Activated CD4-positive, alpha-beta T cell treated with anti-CD3 and anti-CD28 coated beads for 36 hours (primary cell): ENCODE measurements at regions not wholly inside any gene's neighbourhood (a gene's known extent, or its start where the extent isn't known, plus 50 kb on each side); places are given as distances from the start of the nearest gene placed in this dataset.
A peak's percentile ranks its signal among the peaks of the same experiment; 100 is the strongest.

Experiments used
- ATAC-seq: fragments of 200-7000 bp; cut with Tn5 transposase; one replicate; pipeline ENCODE4 v1.10.0; 2021; ENCODE audit warnings: mild to moderate bottlenecking, moderate library complexity
- CTCF ChIA-PET: fragments of 350-600 bp; sonication (Branson Sonifier 250); formaldehyde crosslinking; loops from one replicate; lab custom pipeline; 2021; ENCODE audit warnings: antibody characterized with exemption; lab: Charles Lee
- POLR2A ChIA-PET: fragments of 350-600 bp; sonication (Branson Sonifier 250); formaldehyde crosslinking; loops from one replicate; lab custom pipeline; 2021; ENCODE audit warnings: antibody characterized with exemption, inconsistent platforms; lab: Charles Lee
- DNase-seq: peaks from one replicate; pipeline ENCODE4 v3.0.0-alpha.2; 2020
- H3K27ac Mint-ChIP-seq: one replicate; pipeline ENCODE4 v1.8.0; 2021; ENCODE audit warnings: mixed read lengths
- H3K27me3 Mint-ChIP-seq: one replicate; pipeline ENCODE4 v1.8.0; 2021; ENCODE audit warnings: mixed read lengths
- H3K36me3 Mint-ChIP-seq: one replicate; pipeline ENCODE4 v1.8.0; 2021; ENCODE audit warnings: low read depth, mixed read lengths
- H3K4me1 Mint-ChIP-seq: one replicate; pipeline ENCODE4 v1.8.0; 2021; ENCODE audit warnings: mixed read lengths
- H3K4me3 Mint-ChIP-seq: one replicate; pipeline ENCODE4 v1.8.0; 2021; ENCODE audit warnings: mild to moderate bottlenecking, moderate library complexity, mixed read lengths
- H3K9me3 Mint-ChIP-seq: one replicate; pipeline ENCODE4 v1.8.0; 2021; ENCODE audit warnings: low read depth, mixed read lengths
- intact Hi-C, 2 experiments: fragments of 100-400 bp; cut with DNase I in 1 of 2; cut with micrococcal nuclease in 1 of 2; formaldehyde crosslinking; loops; one replicate each; pipeline versions ENCODE4 v1.14.2 to v1.15.1; 2022 to 2024; cut with DNase I, micrococcal nuclease

DNA sequence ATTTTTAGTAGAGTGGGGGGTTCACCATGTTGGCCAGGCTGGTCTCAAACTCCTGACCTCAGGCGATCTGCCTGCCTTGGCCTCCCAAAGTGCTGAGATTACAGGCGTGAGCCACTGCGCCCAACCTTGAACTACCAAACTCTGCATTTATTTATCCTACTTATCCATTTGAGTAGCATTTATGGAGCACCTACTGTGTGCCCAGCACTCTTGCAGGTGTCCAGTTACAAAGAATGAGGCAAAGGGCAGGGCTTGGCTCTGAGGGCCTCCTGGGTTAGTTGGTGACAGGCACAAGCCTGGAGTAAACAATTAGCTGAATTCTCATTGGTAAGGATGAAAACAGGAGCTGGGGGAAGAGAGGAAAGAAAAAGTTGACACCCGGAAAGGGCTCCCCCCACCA lies 93.4 kb upstream of the FOXP4 start:
- Mint-ChIP-seq H3K4me1 (no peaks in the 10 kb centered on the region), H3K27me3 (no peaks in the 10 kb centered on the region), H3K27ac (no peak overlapping the region), H3K9me3 (no peaks in the 10 kb centered on the region), H3K4me3 (no peak overlapping the region), H3K36me3 (no peaks in the 10 kb centered on the region)
- POLR2A ChIA-PET = no interaction called here
- DNase-seq = no peak
- CTCF ChIA-PET = no interaction called here
- intact Hi-C loops = no loop called here
- ATAC-seq = no peak

- ChIA-PET CTCF (interaction anchor here (1.2 kb wide), 1 partner anchor 9 kb away, joined by 5 read pairs; no protein-coding TSS in a partner anchor), POLR2A (no interaction called here)
- intact Hi-C loops = no loop called here
- ATAC-seq (no peak), DNase-seq (no peak)
- H3K27ac Mint-ChIP-seq = no peak overlapping the region
- no peaks in the 10 kb centered on the region for H3K36me3 Mint-ChIP-seq
- H3K4me1 Mint-ChIP-seq = no peaks in the 10 kb centered on the region
- H3K27me3 Mint-ChIP-seq = peaks cover 2% of the 10 kb centered on the region
- H3K4me3 Mint-ChIP-seq = no peak overlapping the region
- no peaks in the 10 kb centered on the region for H3K9me3 Mint-ChIP-seq
Measured at GRCh38 chr6:41453244-41453643, 92.9 kb upstream of the FOXP4 start.

GRCh38 chr6:41454189-41454789 lies 91.9 kb upstream of the FOXP4 start:
- CTCF ChIA-PET = interaction anchor here (1.2 to 1.5 kb wide), 2 partner anchors 10 to 86 kb away, joined by 3 to 5 read pairs; no protein-coding TSS in a partner anchor
- intact Hi-C loops = no loop called here

GRCh38 chr6:41455410-41455809 lies 90.8 kb upstream of the FOXP4 start:
- intact Hi-C loops = no loop called here
- CTCF ChIA-PET = interaction anchor here (1.5 kb wide), 1 partner anchor 87 kb away, joined by 3 read pairs; no protein-coding TSS in a partner anchor

More at GRCh38 chr6:41454189-41454789, 91.9 kb upstream of the FOXP4 start:
- Mint-ChIP-seq H3K9me3 (no peaks in the 10 kb centered on the region), H3K27me3 (peaks cover 2% of the 10 kb centered on the region), H3K4me3 (no peak overlapping the region), H3K36me3 (no peaks in the 10 kb centered on the region), H3K4me1 (no peaks in the 10 kb centered on the region), H3K27ac (no peak overlapping the region)
- no peak for DNase-seq
- POLR2A ChIA-PET = no interaction called here
- no peak for ATAC-seq

GRCh38 chr6:41455818-41456217 lies 90.4 kb upstream of the FOXP4 start:
- H3K9me3 Mint-ChIP-seq = no peaks in the 10 kb centered on the region
- H3K27ac Mint-ChIP-seq = no peak overlapping the region
- CTCF ChIA-PET = interaction anchor here (1.5 kb wide), 1 partner anchor 87 kb away, joined by 3 read pairs; no protein-coding TSS in a partner anchor
- H3K4me1 Mint-ChIP-seq = no peaks in the 10 kb centered on the region
- POLR2A ChIA-PET = no interaction called here
- H3K27me3 Mint-ChIP-seq = peaks cover 2% of the 10 kb centered on the region
- H3K4me3 Mint-ChIP-seq = no peak overlapping the region
- no peaks in the 10 kb centered on the region for H3K36me3 Mint-ChIP-seq
- ATAC-seq = no peak
- intact Hi-C loops = no loop called here
- DNase-seq = no peak

More at GRCh38 chr6:41455410-41455809, 90.8 kb upstream of the FOXP4 start:
- DNase-seq (no peak), ATAC-seq (no peak)
- POLR2A ChIA-PET = no interaction called here
- Mint-ChIP-seq H3K4me3 (no peak overlapping the region), H3K4me1 (no peaks in the 10 kb centered on the region), H3K27ac (no peak overlapping the region), H3K9me3 (no peaks in the 10 kb centered on the region), H3K27me3 (peaks cover 2% of the 10 kb centered on the region), H3K36me3 (no peaks in the 10 kb centered on the region)

DNA sequence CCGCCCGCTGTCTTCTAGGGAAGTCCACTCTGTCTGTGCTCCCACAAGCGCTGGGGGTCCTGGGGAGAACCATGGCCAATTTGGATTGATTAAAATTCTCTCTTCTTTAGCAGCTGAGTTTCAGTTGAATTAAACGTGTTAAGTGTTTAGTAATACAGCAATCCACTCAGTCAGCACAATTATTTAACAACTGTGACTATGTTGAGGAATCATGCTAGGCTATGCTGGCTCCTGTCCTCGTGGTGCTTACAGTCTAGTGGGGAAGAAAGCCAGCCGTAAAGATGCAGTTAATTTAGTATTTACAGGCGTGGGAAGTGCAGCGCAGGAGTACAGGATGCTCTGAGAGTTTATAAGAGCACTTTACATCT lies 88.9 kb upstream of the FOXP4 start:
- Mint-ChIP-seq H3K27me3 (peaks cover 2% of the 10 kb centered on the region), H3K4me1 (no peaks in the 10 kb centered on the region), H3K27ac (no peak overlapping the region), H3K9me3 (no peaks in the 10 kb centered on the region), H3K36me3 (no peaks in the 10 kb centered on the region), H3K4me3 (no peak overlapping the region)
- ChIA-PET POLR2A (no interaction called here), CTCF (no interaction called here)
- DNase-seq = no peak
- intact Hi-C loops = no loop called here
- ATAC-seq = no peak

DNA sequence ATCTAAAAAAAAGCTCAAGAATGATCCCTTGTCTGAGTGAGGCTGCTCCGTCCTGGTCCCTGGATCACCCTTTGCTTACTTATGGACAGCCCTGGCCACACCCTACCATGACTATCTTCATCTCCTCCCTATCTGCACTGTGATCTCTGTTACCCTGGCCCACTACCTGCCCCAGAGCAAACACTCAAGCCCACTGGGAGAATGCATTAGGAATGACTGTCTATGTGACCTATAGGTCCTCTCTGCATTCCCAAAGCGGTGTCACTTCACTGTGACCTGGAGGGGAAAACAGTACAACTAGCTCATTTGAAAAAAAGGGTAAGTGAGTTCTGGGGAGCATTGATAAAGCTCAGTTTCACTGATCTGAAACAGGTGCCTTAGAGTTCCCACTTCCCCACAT lies 86.4 kb upstream of the FOXP4 start:
- ATAC-seq (no peak), DNase-seq (no peak)
- Mint-ChIP-seq H3K4me1 (no peaks in the 10 kb centered on the region), H3K9me3 (no peaks in the 10 kb centered on the region), H3K4me3 (no peak overlapping the region), H3K36me3 (no peaks in the 10 kb centered on the region), H3K27me3 (peaks cover 13% of the 10 kb centered on the region), H3K27ac (no peak overlapping the region)
- intact Hi-C loops = no loop called here
- CTCF ChIA-PET = interaction anchor here (1.4 kb wide), 1 partner anchor 16 kb away, joined by 3 read pairs; no protein-coding TSS in a partner anchor
- POLR2A ChIA-PET = no interaction called here

DNA sequence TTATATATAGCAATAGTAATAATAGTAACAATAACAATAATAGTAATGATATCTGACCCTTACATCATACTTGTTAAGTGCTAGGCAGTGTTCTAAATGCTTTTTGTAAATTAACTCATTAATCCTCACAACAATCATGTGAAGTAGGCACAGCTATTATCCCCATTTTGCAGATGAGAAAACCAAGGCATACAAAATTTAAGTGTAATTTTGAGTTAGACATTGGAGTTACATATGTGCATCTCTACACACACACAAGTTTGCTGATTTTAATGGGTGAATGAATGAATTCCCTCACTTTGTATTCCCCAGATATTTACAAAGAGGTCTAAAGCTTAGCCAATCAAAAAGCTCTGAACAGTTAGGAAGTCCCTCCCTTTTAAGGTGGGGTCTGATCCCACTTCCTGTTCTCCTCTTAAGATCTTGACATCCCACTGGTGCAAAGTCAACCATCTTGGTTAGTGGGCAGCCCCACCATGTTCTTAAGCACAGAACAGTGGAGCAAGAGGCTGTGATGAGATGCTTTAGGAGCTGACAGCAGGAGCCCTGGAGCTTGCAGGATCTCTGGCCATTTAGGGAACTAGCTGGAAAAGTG lies 85.3 kb upstream of the FOXP4 start:
- Mint-ChIP-seq H3K36me3 (no peaks in the 10 kb centered on the region), H3K27me3 (peaks cover 19% of the 10 kb centered on the region), H3K4me1 (no peaks in the 10 kb centered on the region), H3K9me3 (no peaks in the 10 kb centered on the region), H3K4me3 (no peak overlapping the region), H3K27ac (no peak overlapping the region)
- ATAC-seq = no peak
- ChIA-PET POLR2A (no interaction called here), CTCF (interaction anchor here (0.7 to 1.4 kb wide), 9 partner anchors 11 to 548 kb away, joined by 3 to 6 read pairs (median 3); no protein-coding TSS in a partner anchor)
- DNase-seq = no peak
- intact Hi-C loops = no loop called here

- ChIA-PET CTCF (interaction anchor here (0.6 to 1.8 kb wide), 6 partner anchors 12 to 155 kb away, joined by 3 to 5 read pairs (median 4); no protein-coding TSS in a partner anchor), POLR2A (interaction anchor here (0.6 kb wide), 1 partner anchor 309 kb away, joined by 3 read pairs; no protein-coding TSS in a partner anchor)
- Mint-ChIP-seq H3K27ac (no peak overlapping the region), H3K4me3 (no peak overlapping the region), H3K9me3 (no peaks in the 10 kb centered on the region), H3K36me3 (no peaks in the 10 kb centered on the region), H3K4me1 (no peaks in the 10 kb centered on the region), H3K27me3 (peaks cover 30% of the 10 kb centered on the region)
- DNase-seq (no peak), ATAC-seq (no peak)
- intact Hi-C loops = loop anchor here in 1 of 2 experiments (2.0 kb wide), 1 partner anchor 131 kb away; no protein-coding TSS in a partner anchor
Measured at GRCh38 chr6:41462033-41462432, 84.1 kb upstream of the FOXP4 start.

DNA sequence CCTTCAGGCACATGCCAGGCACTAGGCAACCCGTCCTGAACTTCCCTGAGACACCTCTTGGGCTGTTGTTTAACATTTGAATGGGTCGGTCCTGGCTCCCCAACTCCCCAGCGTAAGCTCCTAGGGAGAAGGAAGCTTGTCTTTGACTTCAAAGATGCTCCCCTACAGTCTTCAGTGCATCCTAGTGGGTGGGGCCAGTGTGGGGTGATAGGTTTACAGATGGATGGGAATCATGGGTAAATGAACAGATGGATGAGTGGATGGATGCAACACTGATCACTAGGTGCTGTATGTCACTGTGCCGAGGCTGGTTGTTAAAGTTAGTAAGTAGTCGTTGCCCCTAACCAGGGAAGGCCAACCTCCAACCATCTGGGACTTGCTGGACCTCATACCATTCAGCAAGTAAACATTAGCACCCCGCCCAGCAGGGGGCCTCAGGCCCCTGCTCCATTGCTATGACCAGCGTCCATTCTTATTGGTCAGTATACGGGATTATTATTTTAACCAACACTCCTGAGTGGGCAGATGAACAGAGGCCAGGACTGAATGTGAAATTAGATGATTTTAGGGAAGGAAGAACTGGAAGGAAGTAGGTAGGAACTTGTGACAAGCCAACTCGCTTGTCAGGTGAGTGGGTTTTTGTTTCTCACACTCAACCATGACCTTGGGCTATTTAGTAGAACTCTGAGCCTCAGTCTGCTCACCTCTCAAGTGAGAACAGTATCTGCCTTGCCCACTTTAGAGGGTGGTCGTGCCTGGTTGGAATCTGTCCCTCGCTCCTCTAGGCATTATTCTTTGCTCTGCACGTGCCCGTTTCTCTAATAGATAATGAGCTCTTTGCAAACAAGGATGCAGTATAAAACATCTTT lies 82.9 kb upstream of the FOXP4 start:
- CTCF ChIA-PET = interaction anchor here (0.7 to 1.8 kb wide), 3 partner anchors 85 to 210 kb away, joined by 3 to 4 read pairs (median 3); no protein-coding TSS in a partner anchor
- Mint-ChIP-seq H3K27me3 (peaks cover 33% of the 10 kb centered on the region), H3K9me3 (no peaks in the 10 kb centered on the region), H3K36me3 (no peaks in the 10 kb centered on the region), H3K4me1 (no peaks in the 10 kb centered on the region), H3K27ac (no peak overlapping the region), H3K4me3 (no peak overlapping the region)
- intact Hi-C loops = loop anchor here (1.0 to 2.0 kb wide), 2 partner anchors 129 to 130 kb away; no protein-coding TSS in a partner anchor
- peak; percentile 53 for DNase-seq
- ATAC-seq = no peak
- POLR2A ChIA-PET = no interaction called here

GRCh38 chr6:41464019-41464418 lies 82.2 kb upstream of the FOXP4 start:
- POLR2A ChIA-PET = no interaction called here
- ATAC-seq (no peak), DNase-seq (no peak)
- CTCF ChIA-PET = no interaction called here
- peaks cover 38% of the 10 kb centered on the region for H3K27me3 Mint-ChIP-seq
- H3K36me3 Mint-ChIP-seq = no peaks in the 10 kb centered on the region
- H3K4me3 Mint-ChIP-seq = no peak overlapping the region
- intact Hi-C loops = no loop called here
- H3K4me1 Mint-ChIP-seq = no peaks in the 10 kb centered on the region
- no peaks in the 10 kb centered on the region for H3K9me3 Mint-ChIP-seq
- no peak overlapping the region for H3K27ac Mint-ChIP-seq
